H1 (cell line): ENCODE measurements at regions not wholly inside any gene's neighbourhood (a gene's known extent, or its start where the extent isn't known, plus 50 kb on each side); places are given as distances from the start of the nearest gene placed in this dataset.

Source experiments
- CTCF ChIA-PET: fragments of 300-600 bp; sonication (Branson Sonifier 250); formaldehyde crosslinking; loops from one replicate; lab custom pipeline; 2021; ENCODE audit not compliant: partially characterized antibody; lab: Charles Lee
- POLR2A ChIA-PET: fragments of 300-600 bp; sonication (Branson Sonifier 250); formaldehyde crosslinking; loops from one replicate; lab custom pipeline; 2021; ENCODE audit warnings: inconsistent platforms; ENCODE audit not compliant: partially characterized antibody; lab: Charles Lee
- DNase-seq, 2 experiments: peaks; one replicate each; pipeline versions ENCODE4 v3.0.0 to v3.0.0-alpha.2; 2010 to 2022; ENCODE audit warnings: low spot score in 2 of 2, low read depth in 1 of 2, mixed read lengths in 1 of 2
- FAIRE-seq: peaks from 2 replicates; lab custom pipeline; 2011; peaks lifted over from hg19 to GRCh38; lab: Jason Lieb, UNC
- H2AFZ ChIP-seq: 2 replicates; pipeline ENCODE4 v1.8.1; 2012; ENCODE audit warnings: low read length, inconsistent platforms
- H2AK5ac ChIP-seq: 2 replicates; pipeline ENCODE4 v1.6.1; 2013; ENCODE audit warnings: low read depth, low read length
- H2BK120ac ChIP-seq: replicated peaks from 2 replicates; pipeline ENCODE3; 2013; ENCODE audit warnings: low read depth, low read length, inconsistent platforms
- H2BK12ac ChIP-seq: 2 replicates; pipeline ENCODE4 v1.6.1; 2013; ENCODE audit warnings: low read depth, low read length
- H2BK15ac ChIP-seq: 2 replicates; pipeline ENCODE4 v1.6.1; 2013; ENCODE audit warnings: low read length
- H2BK20ac ChIP-seq: 2 replicates; pipeline ENCODE4 v1.6.1; 2013; ENCODE audit warnings: low read length
- H2BK5ac ChIP-seq: 2 replicates; pipeline ENCODE4 v1.6.1; 2013; ENCODE audit warnings: low read depth, low read length
- H3K14ac ChIP-seq: 2 replicates; pipeline ENCODE4 v1.6.1; 2013; ENCODE audit warnings: inconsistent platforms; ENCODE audit not compliant: insufficient read length
- H3K18ac ChIP-seq: 2 replicates; pipeline ENCODE4 v1.6.1; 2013; ENCODE audit warnings: low read length; ENCODE audit errors: extremely low read depth
- H3K23ac ChIP-seq: 2 replicates; pipeline ENCODE4 v1.6.1; 2013; ENCODE audit warnings: inconsistent platforms; ENCODE audit not compliant: insufficient read length
- H3K23me2 ChIP-seq: 2 replicates; pipeline ENCODE4 v1.6.1; 2013; ENCODE audit warnings: low read depth, low read length
- H3K27ac ChIP-seq: 2 replicates; pipeline ENCODE4 v1.6.1; 2011; ENCODE audit warnings: low read depth, low read length, inconsistent platforms
- H3K27me3 ChIP-seq, 4 experiments: replicated peaks in 1 of 4; 1 replicate in 1 of 4; 2 replicates in 3 of 4; pipeline versions ENCODE4 v1.6.1 to v1.8.1; 2011 to 2013; ENCODE audit warnings: low read length in 3 of 4, mild to moderate bottlenecking in 3 of 4, inconsistent platforms in 2 of 4, mixed read lengths in 2 of 4, moderate library complexity in 1 of 4; ENCODE audit not compliant: control insufficient read depth in 3 of 4, insufficient read depth in 3 of 4; ENCODE audit errors: extremely low read depth in 1 of 4
- H3K36me3 ChIP-seq, 4 experiments: 2 replicates each; pipeline versions ENCODE4 v1.6.1 to v1.8.1; 2011 to 2013; ENCODE audit warnings: mild to moderate bottlenecking in 4 of 4, low read length in 3 of 4, moderate library complexity in 2 of 4, control low read depth in 1 of 4, inconsistent platforms in 1 of 4; ENCODE audit not compliant: insufficient read depth in 4 of 4, control insufficient read depth in 2 of 4
- H3K4ac ChIP-seq: replicated peaks from 2 replicates; pipeline ENCODE3; 2013; ENCODE audit warnings: low read length, low read depth, mixed read lengths, inconsistent platforms; ENCODE audit not compliant: insufficient read length
- H3K4me1 ChIP-seq, 4 experiments: replicated peaks in 1 of 4; 1 replicate in 1 of 4; 2 replicates in 3 of 4; pipeline versions ENCODE4 v1.6.1 to v1.8.1; 2011 to 2013; ENCODE audit warnings: low read length in 3 of 4, inconsistent platforms in 2 of 4, mixed read lengths in 1 of 4; ENCODE audit not compliant: insufficient read depth in 4 of 4, control insufficient read depth in 3 of 4
- H3K4me2 ChIP-seq, 2 experiments: 2 replicates each; pipeline versions ENCODE4 v1.6.1 to v1.8.1; 2011 to 2013; ENCODE audit warnings: low read depth in 2 of 2, low read length in 2 of 2, control low read depth in 1 of 2, inconsistent platforms in 1 of 2, mild to moderate bottlenecking in 1 of 2; ENCODE audit not compliant: insufficient read depth in 1 of 2
- H3K4me3 ChIP-seq, 4 experiments: fragments of 200-600, 300-600 bp in 1 of 4; sonication (generic), shearing (Covaris generic), sonication (Bioruptor Twin) in 1 of 4; 2 replicates each; pipeline versions ENCODE4 v1.5.1 to v1.8.1; 2011 to 2016; ENCODE audit warnings: low read length in 4 of 4, low read depth in 3 of 4, control low read depth in 2 of 4, inconsistent platforms in 2 of 4, mild to moderate bottlenecking in 2 of 4, mixed read lengths in 1 of 4, moderate library complexity in 1 of 4; ENCODE audit not compliant: insufficient read depth in 2 of 4; ENCODE audit errors: extremely low read depth in 1 of 4
- H3K56ac ChIP-seq: replicated peaks from 2 replicates; pipeline ENCODE3; 2013; ENCODE audit warnings: low read depth, mild to moderate bottlenecking, mixed read lengths, low read length, inconsistent platforms; ENCODE audit not compliant: insufficient read length
- H3K79me1 ChIP-seq: 2 replicates; pipeline ENCODE4 v1.6.1; 2013; ENCODE audit warnings: low read depth, low read length, control low read depth
- H3K79me2 ChIP-seq, 2 experiments: 2 replicates each; pipeline versions ENCODE4 v1.6.1 to v1.8.1; 2012 to 2013; ENCODE audit warnings: low read length in 2 of 2, mild to moderate bottlenecking in 2 of 2, inconsistent platforms in 1 of 2; ENCODE audit not compliant: insufficient read depth in 2 of 2, control insufficient read depth in 1 of 2
- H3K9ac ChIP-seq, 4 experiments: replicated peaks in 1 of 4; 1 replicate in 1 of 4; 2 replicates in 3 of 4; pipeline versions ENCODE4 v1.6.1 to v1.8.1; 2011 to 2013; ENCODE audit warnings: low read depth in 3 of 4, low read length in 3 of 4, control low read depth in 2 of 4, mild to moderate bottlenecking in 2 of 4, moderate library complexity in 2 of 4, inconsistent platforms in 1 of 4; ENCODE audit errors: extremely low read depth in 1 of 4
- H3K9me3 ChIP-seq, 2 experiments: 2 replicates each; pipeline versions ENCODE4 v1.6.1 to v1.8.1; 2012 to 2013; ENCODE audit warnings: mild to moderate bottlenecking in 2 of 2, moderate library complexity in 2 of 2, control low read depth in 1 of 2, inconsistent platforms in 1 of 2, low read depth in 1 of 2, low read length in 1 of 2, mixed read lengths in 1 of 2; ENCODE audit not compliant: insufficient read depth in 2 of 2
- H4K20me1 ChIP-seq, 2 experiments: replicated peaks in 1 of 2; 2 replicates each; pipeline versions ENCODE3 to v1.8.1; 2011 to 2013; ENCODE audit warnings: inconsistent platforms in 2 of 2, low read length in 2 of 2, mild to moderate bottlenecking in 1 of 2; ENCODE audit not compliant: insufficient read depth in 2 of 2, control insufficient read depth in 1 of 2
- H4K5ac ChIP-seq: 2 replicates; pipeline ENCODE4 v1.6.1; 2013; ENCODE audit warnings: low read length, low read depth, mixed read lengths, inconsistent platforms; ENCODE audit not compliant: insufficient read length
- H4K8ac ChIP-seq: 2 replicates; pipeline ENCODE4 v1.8.0; 2013; ENCODE audit warnings: mild to moderate bottlenecking, moderate library complexity, low read length, inconsistent platforms; ENCODE audit not compliant: insufficient read depth; ENCODE audit errors: extremely low read depth
- H4K91ac ChIP-seq: replicated peaks from 2 replicates; pipeline ENCODE3; 2013; ENCODE audit warnings: low read length, mixed read lengths, inconsistent platforms; ENCODE audit not compliant: insufficient read length
- BCL11A ChIP-seq, 2 experiments: IDR thresholded peaks; one replicate each; pipeline ENCODE4 v1.6.1; 2011; ENCODE audit warnings: low read depth in 2 of 2, low read length in 2 of 2, mild to moderate bottlenecking in 2 of 2
- CEBPB ChIP-seq: IDR thresholded peaks from 2 replicates; pipeline ENCODE4 v1.6.1; 2012; ENCODE audit warnings: low read depth, low read length
- FOSL1 ChIP-seq: IDR thresholded peaks from 2 replicates; pipeline ENCODE4 v1.6.1; 2011; ENCODE audit warnings: mild to moderate bottlenecking, low read depth, low read length, moderate library complexity; ENCODE audit not compliant: insufficient read depth
- JUN ChIP-seq: IDR thresholded peaks from 2 replicates; pipeline ENCODE4 v1.6.1; 2011; ENCODE audit warnings: low read depth, mild to moderate bottlenecking, improper control_type of control experiment, low read length
- NANOG ChIP-seq: IDR thresholded peaks from 2 replicates; pipeline ENCODE4 v1.6.1; 2011; ENCODE audit warnings: low read length, low read depth, mild to moderate bottlenecking, inconsistent platforms; ENCODE audit not compliant: insufficient read depth, poor library complexity, severe bottlenecking
- PHF8 ChIP-seq: fragments of 200-600 bp; sonication (generic); conservative IDR thresholded peaks from 2 replicates; pipeline ENCODE4 v1.7.1; 2012; ENCODE audit warnings: low read depth, mild to moderate bottlenecking, inconsistent platforms, low read length, moderate library complexity
- POLR2A ChIP-seq, 2 experiments: IDR thresholded peaks; 1 replicate in 1 of 2; 2 replicates in 1 of 2; pipeline ENCODE4 v1.6.1; 2011; ENCODE audit warnings: low read depth in 2 of 2, low read length in 2 of 2, mild to moderate bottlenecking in 2 of 2; ENCODE audit errors: control extremely low read depth in 1 of 2
- RAD21 ChIP-seq, 2 experiments: IDR thresholded peaks in 1 of 2; conservative IDR thresholded peaks in 1 of 2; 2 replicates each; pipeline ENCODE4 v1.6.1; 2011; ENCODE audit warnings: low read depth in 2 of 2, low read length in 2 of 2, improper control_type of control experiment in 1 of 2, inconsistent platforms in 1 of 2, mild to moderate bottlenecking in 1 of 2, moderate library complexity in 1 of 2
- SIN3A ChIP-seq, 2 experiments: IDR thresholded peaks in 1 of 2; conservative IDR thresholded peaks in 1 of 2; 2 replicates each; pipeline ENCODE4 v1.6.1; 2011 to 2012; ENCODE audit warnings: low read length in 2 of 2, improper control_type of control experiment in 1 of 2, low read depth in 1 of 2, mild to moderate bottlenecking in 1 of 2
- SP2 ChIP-seq: IDR thresholded peaks from 2 replicates; pipeline ENCODE4 v1.6.1; 2012; ENCODE audit warnings: mild to moderate bottlenecking, low read length, inconsistent platforms
- SUZ12 ChIP-seq: fragments of 200-600 bp; sonication (generic); IDR thresholded peaks from 2 replicates; pipeline ENCODE4 v1.6.1; 2012; ENCODE audit warnings: mild to moderate bottlenecking, inconsistent platforms, low read length, moderate library complexity, mixed read lengths
- TAF7 ChIP-seq: optimal IDR thresholded peaks from 2 replicates; pipeline ENCODE3; 2011; ENCODE audit warnings: low read depth, mild to moderate bottlenecking, inconsistent platforms, low read length, moderate library complexity, borderline replicate concordance
- USF2 ChIP-seq: IDR thresholded peaks from 2 replicates; pipeline ENCODE4 v1.6.1; 2011; ENCODE audit warnings: low read length, improper control_type of control experiment
- WGBS, 2 experiments: shearing (Covaris generic) in 1 of 2; methylation state at CpG; one replicate each; pipeline versions ENCODE4 v1.1.6 to v1.1.7; 2013 to 2015; ENCODE audit warnings: low lambda C conversion rate in 2 of 2, mixed read lengths in 2 of 2, inconsistent platforms in 1 of 2, low coverage in 1 of 2, missing lambda C conversion rate in 1 of 2; ENCODE audit not compliant: insufficient replicate concordance in 2 of 2, insufficient coverage in 1 of 2, insufficient read length in 1 of 2; ENCODE audit errors: extremely low coverage in 1 of 2, missing lambda C conversion rate in 1 of 2; 5-methylcytosine and 5-hydroxymethylcytosine counted together

- peaks cover 0 to 2% (median 0%) of the 10 kb centered on the region in 4 experiments; a peak in 2 of 7 replicates for H3K4me1 ChIP-seq
- no peak overlapping the region for H3K4me3 ChIP-seq
- no peaks in the 10 kb centered on the region for H3K79me2 ChIP-seq
- H3K4ac ChIP-seq = no peak overlapping the region
- no peak overlapping the region for H2BK5ac ChIP-seq
- no peak overlapping the region for H2BK15ac ChIP-seq
- ChIA-PET CTCF (interaction anchor here (1.1 to 1.9 kb wide), 3 partner anchors 13 to 51 kb away, joined by 3 to 7 read pairs (median 3); no protein-coding TSS in a partner anchor), POLR2A (no interaction called here)
- no peak overlapping the region for H3K23ac ChIP-seq
- H3K27me3 ChIP-seq = peaks cover 0 to 2% (median 0%) of the 10 kb centered on the region in 4 experiments; a peak in 2 of 7 replicates
- H3K4me2 ChIP-seq = no peak overlapping the region
- H2BK20ac ChIP-seq = no peak overlapping the region
- no peak overlapping the region for H3K9ac ChIP-seq
- H3K79me1 ChIP-seq = no peaks in the 10 kb centered on the region
- no peak for FAIRE-seq
- H4K91ac ChIP-seq = no peak overlapping the region
- no peak overlapping the region for H3K56ac ChIP-seq
- H4K5ac ChIP-seq = no peak overlapping the region
- H3K9me3 ChIP-seq = no peaks in the 10 kb centered on the region
- no peak overlapping the region for H3K14ac ChIP-seq
- H4K20me1 ChIP-seq = no peaks in the 10 kb centered on the region
- no peaks in the 10 kb centered on the region for H3K36me3 ChIP-seq
- no peak overlapping the region for H2AFZ ChIP-seq
- H3K23me2 ChIP-seq = no peaks in the 10 kb centered on the region
- no peak overlapping the region for H3K18ac ChIP-seq
- WGBS, 2 experiments = 58% methylated on average over 5 of the region's 6 CpGs; no CpG with 5 or more reads in 1 of the 2 experiments
- H2BK120ac ChIP-seq = no peak overlapping the region
- DNase-seq = no peak
- H3K27ac ChIP-seq = no peak overlapping the region
- H2BK12ac ChIP-seq = no peak overlapping the region
- no peak overlapping the region for H4K8ac ChIP-seq
- H2AK5ac ChIP-seq = no peak overlapping the region
- no peak for TF ChIP-seq NANOG
- no peak for TF ChIP-seq BCL11A (IDR thresholded peaks at IDR 0.05; ENCODE audit: low read depth in 2 of 2, low read length in 2 of 2)
- TF ChIP-seq SIN3A (conservative IDR thresholded peaks at IDR 0.05 in 1 of 2, IDR thresholded peaks at IDR 0.05 in 1 of 2; ENCODE audit: low read depth in 1 of 2, low read length in 2 of 2) = no peak
- TF ChIP-seq PHF8 = no peak
- no peak for TF ChIP-seq SUZ12
- TF ChIP-seq FOSL1 = no peak
- no peak for TF ChIP-seq CEBPB
- no peak for TF ChIP-seq POLR2A (IDR thresholded peaks at IDR 0.05; ENCODE audit: control extremely low read depth in 1 of 2, low read depth in 2 of 2, low read length in 2 of 2)
- no peak for TF ChIP-seq SP2
- no peak for TF ChIP-seq TAF7
- TF ChIP-seq JUN = no peak
- TF ChIP-seq RAD21 (IDR thresholded peaks at IDR 0.05 in 1 of 2, conservative IDR thresholded peaks at IDR 0.05 in 1 of 2; ENCODE audit: low read depth in 2 of 2, low read length in 2 of 2) = no peak
- TF ChIP-seq USF2 = no peak
These were observed 141.7 kb upstream of the SYT6 start for GRCh38 chr1:114295321-114295720.
